SK-N-MC (cell line): ENCODE measurements at regions not wholly inside any gene's neighbourhood (a gene's known extent, or its start where the extent isn't known, plus 50 kb on each side); places are given as distances from the start of the nearest gene placed in this dataset.

Experiments used
- EZH2 ChIP-seq: fragments of 200-600 bp; sonication (generic); IDR thresholded peaks from one replicate; pipeline ENCODE4 v1.6.1; 2017; ENCODE audit warnings: antibody characterized with exemption
- POLR2AphosphoS5 ChIP-seq: IDR thresholded peaks from 2 replicates; pipeline ENCODE4 v1.6.1; 2012; ENCODE audit warnings: mild to moderate bottlenecking, low read depth, low read length, borderline replicate concordance

GRCh38 chr6:169339731-169340309 lies 86.2 kb upstream of the THBS2 start:
- no peak for TF ChIP-seq EZH2
- TF ChIP-seq POLR2AphosphoS5, result no peak
